SHP77 (cell line): ENCODE measurements at regions not wholly inside any gene's neighbourhood (a gene's known extent, or its start where the extent isn't known, plus 50 kb on each side); places are given as distances from the start of the nearest gene placed in this dataset.

Experiments
- DNase-seq, 2 experiments: peaks; one replicate each; lab custom pipeline; 2025; lab: John Stamatoyannopoulos, UW

DNA sequence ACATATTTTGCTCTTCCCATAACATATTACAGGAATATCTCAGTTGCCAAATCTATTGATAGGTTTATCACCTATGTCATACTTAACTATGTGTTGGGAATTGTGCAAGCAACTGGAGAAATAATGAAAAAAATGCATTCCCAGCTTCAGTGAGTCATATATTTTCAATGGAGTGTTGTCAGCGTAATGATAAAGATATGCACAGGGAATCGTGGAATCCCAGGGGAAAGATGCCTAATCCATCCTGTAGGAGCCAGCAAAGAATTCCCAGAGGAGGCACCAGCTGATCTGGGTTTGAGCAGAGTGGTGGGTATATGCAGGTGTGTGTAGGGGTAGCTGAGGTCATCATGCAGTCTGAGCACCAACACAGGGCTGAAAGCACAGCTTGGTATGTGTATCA, 213.3 kb upstream of the DAB1 start:
- no peak for DNase-seq

DNA sequence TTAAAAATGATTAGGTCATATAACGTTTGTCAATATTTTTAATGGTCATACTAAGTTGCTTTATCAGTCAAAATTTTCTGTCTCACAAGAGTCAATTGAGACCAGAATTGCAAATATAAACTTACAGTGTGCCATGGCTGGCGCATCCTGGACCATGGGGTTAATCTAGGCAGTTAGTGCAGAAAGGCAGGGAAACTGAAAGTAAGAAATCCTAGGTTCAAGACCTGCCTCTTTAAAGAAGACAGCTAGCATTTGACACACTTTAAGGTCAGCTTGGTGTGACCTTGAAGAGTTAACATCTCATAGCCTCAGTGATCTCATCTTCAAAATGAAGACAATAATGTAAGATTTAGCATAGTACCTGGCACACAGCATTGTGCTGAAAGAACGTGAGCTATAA, 210.0 kb upstream of the DAB1 start:
- DNase-seq, result no peak

DNA sequence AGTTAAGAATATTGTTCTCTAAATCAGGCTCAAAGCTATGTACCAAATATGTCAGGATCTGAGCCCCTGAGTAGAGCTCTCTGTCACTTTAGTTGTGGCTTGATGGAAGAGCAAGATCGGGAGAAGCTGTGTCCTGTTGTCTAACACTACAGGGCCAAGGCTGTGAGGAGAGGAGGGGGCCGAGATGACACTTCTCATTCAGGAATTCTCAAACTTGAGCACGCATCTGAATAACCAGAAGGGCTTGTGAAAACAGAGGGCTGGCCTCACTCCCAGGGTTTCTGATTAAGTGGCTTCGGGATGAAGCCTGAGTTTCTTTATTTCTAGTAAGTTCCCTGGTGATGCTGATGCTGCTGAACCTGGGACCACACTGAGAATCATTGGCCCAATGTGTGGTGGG, 209.2 kb upstream of the DAB1 start:
- DNase-seq, result no peak

DNA sequence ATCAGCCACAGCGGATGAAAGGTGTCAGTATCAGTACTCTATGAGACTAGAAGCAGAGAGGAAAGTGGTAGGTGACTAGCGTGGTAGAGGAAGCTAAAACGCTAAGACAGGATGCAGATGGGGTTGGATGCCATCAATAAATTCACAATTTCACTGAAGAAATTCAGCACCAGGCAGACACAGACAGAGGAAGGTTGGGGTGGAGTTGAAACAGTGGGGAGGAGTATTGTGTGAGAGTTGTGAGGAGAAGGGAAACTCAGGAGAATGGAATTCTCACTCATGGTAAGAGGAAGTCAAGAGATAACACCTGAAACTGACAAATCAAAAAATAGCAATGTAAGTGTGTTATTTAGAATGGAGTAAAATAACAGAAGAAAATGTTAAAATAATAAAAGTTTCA, 208.5 kb upstream of the DAB1 start:
- no peak for DNase-seq

DNA sequence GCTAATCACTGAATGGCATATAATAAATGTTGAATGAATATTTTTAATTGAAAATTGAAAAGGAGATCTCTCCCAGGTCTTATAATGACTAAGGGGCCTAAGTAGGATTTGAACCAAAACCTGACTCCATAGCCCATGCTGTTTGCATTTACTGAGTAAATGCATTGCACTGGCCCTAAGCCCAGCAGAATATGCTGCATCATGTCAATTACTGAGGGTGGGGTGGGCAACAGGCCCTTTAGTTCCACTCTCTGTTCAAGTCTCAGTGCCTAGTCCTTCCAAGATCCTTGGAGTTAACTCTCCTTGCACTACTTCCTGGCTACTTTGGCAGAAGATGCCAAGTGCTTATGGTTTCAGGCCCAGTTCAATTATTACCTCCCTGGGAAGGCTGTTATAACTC, 203.8 kb upstream of the DAB1 start:
- DNase-seq, result no peak

DNA sequence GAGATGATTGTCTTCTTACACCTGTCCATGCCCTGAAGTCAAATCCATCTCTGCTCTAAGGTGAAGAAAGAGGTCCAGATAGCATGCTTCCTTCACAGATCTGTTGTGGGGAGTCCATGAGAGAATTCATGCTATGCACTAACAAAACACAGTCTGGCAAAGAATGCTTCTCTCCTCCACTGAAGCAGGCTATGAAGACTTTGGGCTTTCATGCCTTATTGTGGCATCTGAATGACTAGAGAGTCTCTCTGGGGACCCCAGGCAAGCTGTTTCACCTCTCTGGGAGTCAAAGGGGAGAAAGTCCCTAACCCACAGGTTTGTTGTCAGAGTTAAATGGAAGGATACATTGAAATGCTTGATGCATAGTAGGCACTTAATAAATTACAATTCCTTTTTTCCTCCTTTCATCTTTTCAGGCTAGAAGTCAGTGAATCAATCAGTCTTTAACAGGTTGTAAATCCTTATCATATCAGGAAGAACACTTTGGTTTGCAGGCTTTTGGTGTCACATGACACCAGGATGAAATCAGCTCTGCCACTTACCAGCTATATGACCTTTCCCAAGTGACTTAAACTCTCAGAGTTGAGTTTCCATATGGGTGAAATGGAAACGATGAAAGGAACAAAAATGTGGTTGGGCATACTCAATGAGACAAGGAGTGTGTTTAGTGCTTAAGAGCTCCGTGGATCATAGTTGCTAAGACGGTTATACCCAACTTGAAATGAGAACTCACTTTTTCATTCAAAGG, 200.1 kb upstream of the DAB1 start:
- DNase-seq, result no peak

DNA sequence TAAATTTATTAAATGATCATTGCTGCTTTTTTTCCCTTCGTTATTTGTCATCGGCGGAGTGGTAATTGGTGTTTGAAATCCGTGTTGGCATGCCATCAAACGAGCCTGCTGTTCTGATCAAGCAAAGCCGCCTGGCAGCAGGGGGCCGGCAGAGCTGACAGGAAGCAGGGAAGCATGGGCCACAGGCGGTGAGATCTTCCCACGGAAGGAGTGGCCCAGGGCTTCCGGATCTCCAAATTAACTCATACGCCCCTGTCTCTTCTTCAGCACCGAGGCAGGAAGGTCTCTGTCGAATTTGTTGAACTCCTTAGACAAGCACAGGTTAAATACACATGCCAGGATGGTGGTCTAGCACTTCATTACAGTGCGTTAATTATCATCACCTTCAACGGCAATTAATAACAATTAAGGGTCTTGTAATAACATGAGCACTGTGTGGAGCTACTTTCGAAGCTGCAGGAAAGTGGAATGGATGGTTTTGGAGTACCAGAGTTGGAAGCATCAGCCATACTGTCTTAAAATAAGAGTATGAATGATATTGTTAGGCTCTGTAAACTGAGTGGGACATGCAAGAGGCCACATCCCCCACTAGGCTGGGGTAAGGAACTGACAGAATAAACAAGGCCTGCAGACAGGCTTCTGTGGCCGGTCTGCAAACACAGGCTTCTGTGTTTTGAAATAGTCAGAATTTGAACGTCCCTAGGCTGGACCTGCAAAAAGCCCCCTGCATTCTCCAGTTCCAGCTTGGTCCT, 199.4 kb upstream of the DAB1 start:
- DNase-seq, result no peak

DNA sequence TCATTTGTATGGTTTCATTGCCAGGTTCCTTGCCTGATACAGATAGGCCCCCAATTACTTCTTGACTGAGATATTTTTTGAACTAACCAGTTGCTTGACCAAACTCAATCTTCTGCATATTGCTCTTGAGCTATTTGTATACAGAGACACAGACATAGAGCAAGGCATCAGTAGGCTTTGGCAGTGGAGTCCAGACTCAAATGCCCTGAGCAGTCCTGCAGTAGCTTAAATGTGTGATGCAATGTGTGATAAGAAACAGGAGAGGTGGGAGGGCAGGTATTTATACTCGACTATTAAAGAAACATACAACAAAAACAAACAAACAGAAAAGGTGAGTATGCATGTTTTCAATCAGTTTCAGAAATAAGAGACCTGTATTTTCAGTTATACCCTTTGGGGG, 197.9 kb upstream of the DAB1 start:
- no peak for DNase-seq

DNA sequence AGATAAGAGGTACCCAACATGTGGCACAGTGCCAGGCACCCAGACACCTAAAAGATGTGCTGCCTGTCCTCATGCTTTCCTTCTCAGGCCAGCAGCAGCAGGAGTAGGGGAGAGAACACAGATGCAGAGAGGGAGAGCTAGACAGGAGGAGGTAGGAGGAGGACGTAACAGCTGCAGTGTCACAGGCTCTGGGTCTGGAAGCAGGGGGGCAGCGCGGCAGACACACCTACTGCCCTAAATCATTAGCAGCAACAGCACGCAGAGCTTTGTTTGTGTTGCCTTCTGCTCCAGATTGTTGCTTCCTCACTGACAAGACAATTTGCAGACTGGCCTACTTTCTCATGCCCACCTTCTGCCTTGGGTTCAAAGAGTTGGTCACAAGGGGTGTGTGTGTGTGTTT, 196.7 kb upstream of the DAB1 start:
- DNase-seq, result no peak

DNA sequence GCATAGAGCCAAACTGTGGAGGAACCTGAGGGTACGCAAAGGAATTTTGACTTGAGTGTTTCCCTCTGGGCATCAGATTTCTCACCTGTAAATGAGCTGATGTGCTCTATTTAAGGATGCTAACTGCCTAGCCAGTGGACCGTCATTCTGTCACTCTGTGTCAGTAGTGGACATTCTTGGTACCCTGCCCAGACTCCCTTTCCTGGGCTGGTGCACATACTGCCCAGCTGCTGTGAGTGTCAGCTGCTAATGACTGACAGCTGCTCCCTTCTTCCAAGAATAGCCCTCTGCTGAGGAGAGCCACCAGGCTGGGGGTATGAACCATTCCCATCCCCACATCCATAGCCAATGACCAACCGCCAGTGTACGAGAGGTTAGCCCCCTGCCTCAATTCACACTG, 193.1 kb upstream of the DAB1 start:
- no peak for DNase-seq

DNA sequence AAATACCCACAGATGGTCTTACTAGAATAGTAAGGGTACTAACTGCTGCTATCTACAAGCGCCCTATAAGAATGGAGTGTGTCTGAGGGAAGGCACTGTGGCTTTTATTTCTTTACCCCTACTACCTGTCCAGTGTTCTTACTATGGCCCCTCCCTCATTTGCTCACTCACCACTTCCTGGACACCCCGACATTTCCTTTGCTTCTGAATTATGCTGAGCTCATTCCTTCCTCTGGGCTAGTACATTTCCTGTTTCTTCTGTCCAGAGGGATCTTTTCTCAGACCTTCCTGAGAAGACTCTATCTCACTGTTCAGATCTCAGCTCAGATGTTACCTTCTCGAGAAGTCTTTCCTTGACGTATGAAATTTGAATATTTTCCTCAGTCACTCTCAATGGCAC, 192.1 kb upstream of the DAB1 start:
- DNase-seq, result no peak

DNA sequence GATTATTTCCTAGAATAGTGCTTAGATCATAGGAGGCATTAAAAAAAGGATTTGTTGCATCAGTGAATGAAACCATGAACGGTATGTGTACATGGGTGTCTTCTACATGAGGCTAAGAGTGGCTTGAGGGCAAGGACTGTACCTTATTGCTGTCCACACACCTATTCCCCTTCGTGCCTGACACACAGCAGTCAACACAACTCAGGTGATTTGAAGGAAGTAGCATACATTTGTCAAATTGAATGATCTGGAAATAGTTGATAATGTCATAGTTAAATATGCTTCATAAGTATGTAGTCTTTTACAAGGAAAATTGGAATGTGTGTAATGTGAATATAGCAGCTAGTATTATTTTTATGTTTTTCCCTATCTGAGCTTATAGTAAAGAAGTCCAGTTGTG, 189.0 kb upstream of the DAB1 start:
- no peak for DNase-seq

DNA sequence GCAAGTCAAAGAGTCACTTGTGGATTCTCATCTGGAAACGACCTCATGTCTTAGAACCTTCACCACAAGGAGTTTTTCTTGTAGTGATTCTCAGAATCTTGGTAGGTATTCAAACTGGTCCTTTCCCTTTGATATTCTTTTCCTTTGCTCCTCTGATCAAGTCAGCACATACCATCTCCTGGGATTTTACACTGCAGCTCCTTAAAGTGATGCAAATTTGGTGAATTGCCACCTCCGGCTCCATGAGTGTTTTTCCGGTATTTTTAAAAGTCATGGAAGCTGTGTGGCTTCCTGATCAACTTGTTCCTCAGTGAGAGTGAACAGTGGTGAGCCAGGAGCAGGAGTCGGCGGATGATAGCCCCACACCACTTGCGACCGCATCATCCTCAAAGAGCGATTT, 182.1 kb upstream of the DAB1 start:
- DNase-seq, result no peak

DNA sequence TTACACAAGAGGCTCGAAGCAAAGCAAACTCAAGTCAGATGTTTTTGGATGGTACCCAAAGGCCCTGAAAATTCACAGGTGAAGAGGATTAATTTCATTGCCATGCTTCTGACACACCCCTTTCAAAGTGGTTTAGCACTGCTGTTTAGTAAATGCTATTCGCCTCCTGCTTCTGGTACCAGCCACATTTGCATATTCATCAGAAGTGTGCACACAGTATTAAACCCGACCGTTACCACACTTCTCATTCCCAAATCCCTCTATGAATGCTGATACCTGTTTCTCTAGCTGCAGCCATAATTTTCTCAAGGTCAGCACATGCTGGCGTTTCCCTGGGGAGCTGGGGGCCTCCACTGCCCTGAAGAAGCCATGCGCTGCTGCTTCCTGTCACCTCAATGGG, 179.8 kb upstream of the DAB1 start:
- no peak for DNase-seq

DNA sequence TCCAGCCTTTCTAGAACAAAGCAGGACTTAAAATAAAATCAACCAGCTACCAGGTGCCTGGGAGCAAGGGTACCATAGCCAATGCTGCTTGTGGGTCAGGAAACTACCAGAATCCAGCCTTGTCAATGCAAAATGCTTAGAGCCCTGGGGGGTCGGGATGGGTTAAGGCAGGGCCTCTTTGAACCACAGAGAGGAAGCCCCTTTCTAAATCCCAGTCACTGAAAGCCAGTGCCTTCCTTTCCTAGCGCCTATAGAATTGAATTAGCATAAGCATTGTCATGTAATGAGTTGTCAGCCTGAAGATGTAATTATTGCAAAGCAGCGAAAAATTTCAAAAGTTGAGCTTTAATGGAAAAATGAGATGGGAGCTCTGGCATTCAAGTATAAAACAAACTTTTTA, 176.6 kb upstream of the DAB1 start:
- DNase-seq, result no peak

DNA sequence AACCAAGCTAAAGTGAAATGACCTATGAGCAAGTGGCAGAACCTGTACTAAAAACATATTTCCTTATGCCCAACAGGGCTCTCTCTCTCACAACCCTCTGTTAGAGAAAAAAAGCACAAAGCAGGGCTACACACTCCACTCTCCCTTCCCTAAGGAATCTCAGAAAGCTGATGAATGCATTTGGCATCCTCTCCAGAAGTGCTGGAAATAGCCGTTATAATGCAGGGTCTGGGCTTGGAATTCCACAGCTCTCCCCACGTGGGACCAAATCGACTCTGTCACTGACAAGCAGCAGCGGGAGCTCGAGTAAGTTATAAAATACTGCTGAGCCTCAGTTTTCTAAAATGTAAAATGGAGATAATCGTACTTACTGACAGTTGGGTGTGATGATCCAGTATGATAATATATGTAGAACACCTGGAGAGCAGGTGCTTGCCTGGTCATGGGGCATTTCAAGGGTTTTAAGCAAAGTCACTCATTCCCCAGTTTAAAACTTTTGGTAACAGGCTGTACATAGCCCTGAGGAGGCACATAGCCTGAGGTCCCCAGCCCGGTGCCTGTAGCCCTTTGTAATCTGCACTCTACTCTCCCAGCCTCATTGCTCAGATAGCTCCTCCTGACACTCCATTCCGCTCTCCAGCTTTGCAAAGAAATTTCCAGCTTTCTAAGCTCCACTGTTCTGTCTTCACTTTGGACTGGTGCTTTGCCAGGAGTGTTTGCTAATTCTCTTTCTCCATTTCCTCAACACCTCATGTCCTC, 175.6 kb upstream of the DAB1 start:
- no peak for DNase-seq

DNA sequence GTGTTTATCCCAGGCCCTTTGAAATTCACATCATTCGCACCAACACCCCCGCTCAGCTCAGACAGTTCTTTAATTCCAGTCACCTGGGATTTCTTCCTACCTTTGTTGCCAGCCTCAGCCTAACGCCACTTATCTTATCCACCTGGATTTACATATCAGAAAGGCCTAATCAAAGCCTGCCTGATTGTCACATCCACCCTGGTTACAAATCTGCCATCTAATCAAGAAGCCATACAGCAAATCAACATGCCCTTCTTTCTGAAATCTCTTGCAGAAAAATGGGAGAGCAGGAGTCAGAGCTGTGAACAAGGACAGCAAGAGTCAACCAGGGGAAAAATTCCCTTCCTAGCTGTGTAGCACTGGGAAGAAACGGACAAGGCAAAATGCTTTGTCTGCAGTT, 173.2 kb upstream of the DAB1 start:
- no peak for DNase-seq

DNA sequence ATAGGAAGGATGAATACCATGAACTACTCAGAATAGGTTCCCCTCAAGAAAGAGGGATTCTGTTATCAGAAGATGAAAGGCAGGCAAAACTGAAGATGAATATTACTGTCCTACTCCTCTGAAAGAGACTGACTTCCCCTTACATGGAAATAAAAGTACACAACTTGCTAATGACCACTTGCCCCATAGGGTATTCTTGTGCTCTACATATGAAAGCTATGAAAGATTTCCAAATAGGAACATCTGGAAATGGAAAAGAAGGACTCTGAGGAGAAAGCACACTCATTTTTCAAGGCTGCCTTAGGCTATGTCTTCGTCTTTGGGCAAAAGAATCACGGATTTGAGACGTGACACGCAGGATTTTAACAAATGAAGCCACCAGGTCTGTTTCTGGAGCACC, 170.1 kb upstream of the DAB1 start:
- DNase-seq, result no peak

DNA sequence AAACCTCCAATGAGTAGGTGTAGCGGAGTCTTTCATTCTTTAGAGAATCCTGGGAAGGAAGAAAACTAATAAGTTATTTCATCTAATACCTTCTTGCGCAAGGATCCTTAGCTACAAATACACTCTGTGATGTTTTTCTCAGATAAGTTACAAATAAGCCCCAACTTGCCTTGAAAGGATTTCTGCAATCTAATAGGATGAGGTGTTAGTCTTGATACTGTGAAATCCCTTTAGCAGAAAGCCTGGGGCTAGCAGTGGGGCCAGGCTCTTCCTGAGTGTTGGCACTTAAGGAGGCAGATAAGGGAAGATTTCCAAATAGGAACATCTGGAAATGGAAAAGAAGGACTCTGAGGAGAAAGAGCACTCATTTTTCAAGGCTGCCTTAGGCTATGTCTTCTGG, 168.0 kb upstream of the DAB1 start:
- no peak for DNase-seq

DNA sequence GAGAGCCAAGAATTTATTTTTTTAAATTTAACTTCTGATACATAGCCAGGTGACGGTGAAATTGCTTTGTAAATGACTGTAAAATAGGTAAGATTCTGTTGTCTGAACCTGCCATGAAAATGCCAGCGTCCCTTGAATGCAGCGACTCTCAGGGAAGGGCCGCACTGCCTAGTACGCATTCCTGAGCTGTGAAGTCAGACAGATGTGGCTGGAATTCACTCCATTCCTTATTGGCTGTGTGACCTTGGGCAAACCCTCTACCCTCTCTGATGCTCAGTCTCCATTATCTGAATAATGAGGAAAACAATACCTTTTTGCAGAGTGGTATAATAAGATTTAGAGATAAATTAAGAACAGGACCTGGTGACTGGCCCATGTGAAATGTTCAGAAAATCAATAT, 167.1 kb upstream of the DAB1 start:
- DNase-seq, result no peak

DNA sequence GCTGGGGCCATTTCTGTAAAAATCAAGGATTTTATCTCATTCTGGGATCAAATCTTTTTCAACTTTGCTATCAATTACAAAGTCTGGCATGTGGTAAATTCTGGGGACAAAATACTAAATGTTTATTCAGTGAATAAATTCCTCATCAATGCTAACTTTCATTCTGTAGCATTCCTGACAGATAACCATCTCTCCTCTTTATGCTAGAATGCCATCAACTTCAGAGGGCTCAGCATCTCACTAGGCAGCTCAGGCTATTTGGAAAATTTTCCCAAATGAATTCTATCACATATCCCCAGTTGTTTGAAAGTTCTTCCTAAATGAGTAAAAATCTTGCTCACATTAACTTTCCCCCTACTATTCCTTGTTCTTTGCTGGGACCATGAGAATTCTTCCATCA, 163.0 kb upstream of the DAB1 start:
- no peak for DNase-seq

DNA sequence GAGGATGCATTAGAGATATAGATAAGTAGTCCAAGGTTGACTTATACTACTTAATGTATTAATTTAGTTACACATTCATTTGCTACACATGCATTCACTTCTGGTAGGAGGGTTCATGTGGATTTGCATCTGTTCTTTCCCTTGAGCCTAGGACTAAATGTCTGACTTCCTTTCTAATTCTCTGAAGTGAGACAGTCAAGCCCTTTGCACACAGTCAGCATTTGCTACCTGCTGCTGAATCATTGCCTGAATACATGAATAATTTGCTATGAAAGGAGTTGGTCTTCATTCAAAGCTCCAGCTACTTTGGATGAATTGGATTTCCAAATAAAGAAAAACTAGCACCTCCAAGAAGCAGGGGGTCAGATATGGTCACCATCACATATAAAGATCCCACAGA, 154.8 kb upstream of the DAB1 start:
- DNase-seq, result no peak

DNA sequence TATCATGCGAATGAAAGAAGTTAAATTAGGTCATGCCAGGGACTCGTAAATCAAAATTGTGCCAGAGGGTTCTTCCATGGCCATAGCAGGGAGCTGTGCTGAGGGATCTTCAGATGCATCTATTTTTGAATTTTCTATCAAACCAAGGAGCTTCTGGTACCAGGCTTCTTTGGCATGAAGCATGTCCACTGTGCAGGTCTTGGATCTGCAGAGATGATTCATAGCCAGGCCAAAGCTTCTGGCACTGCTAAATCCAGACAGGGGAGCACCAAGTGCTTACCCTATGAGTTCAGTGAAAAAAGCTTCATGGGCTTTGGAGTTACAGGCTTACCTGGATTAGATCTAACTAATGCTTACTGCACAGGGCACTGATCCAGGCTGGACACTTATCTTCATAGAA, 154.2 kb upstream of the DAB1 start:
- no peak for DNase-seq
